ENCODE measurements at regions not wholly inside any gene's neighbourhood (a gene's known extent, or its start where the extent isn't known, plus 50 kb on each side); places are given as distances from the start of the nearest gene placed in this dataset.
"Not testable (repeated sequence)": the region's sequence is repeated elsewhere in the genome, so short reads cannot be mapped to it uniquely, and the experiment has no call there.

- H3K27me3 ChIP-seq = no peaks in the 10 kb centered on the region
- no peak overlapping the region for H3K4me3 ChIP-seq
- no peaks in the 10 kb centered on the region for H3K9me3 ChIP-seq
- no peaks in the 10 kb centered on the region for H3K36me3 ChIP-seq
- intact Hi-C loops (cut with DNase I; ENCODE audit: low total_unique reads) = no loop called here
- no peak for ATAC-seq
- H3K27ac ChIP-seq = peak overlapping the region in 1 of 4 donors; percentile 49
- H3K4me1 ChIP-seq = peaks cover 0 to 14% of the 10 kb centered on the region in 2 donors
- TF ChIP-seq POLR2A (IDR thresholded peaks at IDR 0.05) = no peak
- in situ Hi-C loops (cut with MboI; ENCODE audit: low sequenced_read_pairs in 4 of 4) = loop anchor here in 1 of 4 donors (10.0 kb wide), 1 partner anchor 164 kb away; no protein-coding TSS in a partner anchor
- no peak for DNase-seq
These were observed 54.7 kb upstream of the ARHGEF7 start for GRCh38 chr13:111060237-111060919.

- H3K27me3 ChIP-seq = no peaks in the 10 kb centered on the region
- no peak overlapping the region for H3K4me3 ChIP-seq
- H3K9me3 ChIP-seq = no peaks in the 10 kb centered on the region
- in situ Hi-C loops (cut with MboI; ENCODE audit: low sequenced_read_pairs in 4 of 4) = loop anchor here in 3 of 4 donors (5.0 to 10.0 kb wide), 2 partner anchors 114 to 163 kb away; no protein-coding TSS in a partner anchor
- peaks cover 0 to 12% of the 10 kb centered on the region in 2 donors for H3K4me1 ChIP-seq
- no peak overlapping the region for H3K27ac ChIP-seq
- intact Hi-C loops (cut with DNase I; ENCODE audit: low total_unique reads) = no loop called here
- no peaks in the 10 kb centered on the region for H3K36me3 ChIP-seq
- no peak for ATAC-seq
- no peak for TF ChIP-seq POLR2A (IDR thresholded peaks at IDR 0.05)
- no peak for TF ChIP-seq CTCF (IDR thresholded peaks at IDR 0.05 in 4 of 5, conservative IDR thresholded peaks at IDR 0.05 in 1 of 5)
- no peak for DNase-seq
These were observed 56.2 kb upstream of the ARHGEF7 start for GRCh38 chr13:111058796-111059506.

GRCh38 chr13:111058339-111058738 is 56.8 kb upstream of the ARHGEF7 start:
- H3K27me3 ChIP-seq; ATAC-seq; H3K36me3 ChIP-seq; intact Hi-C loops (cut with DNase I; ENCODE audit: low total_unique reads); H3K9me3 ChIP-seq; H3K4me1 ChIP-seq; DNase-seq; H3K4me3 ChIP-seq; H3K27ac ChIP-seq: not testable (repeated sequence)
- in situ Hi-C loops (cut with MboI; ENCODE audit: low sequenced_read_pairs in 4 of 4) = loop anchor here in 3 of 4 donors (5.0 to 10.0 kb wide), 2 partner anchors 114 to 164 kb away; no protein-coding TSS in a partner anchor

- H3K27me3 ChIP-seq; DNase-seq; intact Hi-C loops (cut with DNase I; ENCODE audit: low total_unique reads); H3K4me1 ChIP-seq; H3K4me3 ChIP-seq; ATAC-seq; H3K36me3 ChIP-seq; H3K27ac ChIP-seq; H3K9me3 ChIP-seq: not testable (repeated sequence)
- in situ Hi-C loops (cut with MboI; ENCODE audit: low sequenced_read_pairs in 4 of 4) = loop anchor here in 2 of 4 donors (10.0 kb wide), 1 partner anchor 107 kb away; no protein-coding TSS in a partner anchor
These were observed 63.3 kb upstream of the ARHGEF7 start for GRCh38 chr13:111051726-111052232.

- ATAC-seq (no peak), DNase-seq (no peak)
- H3K27me3 ChIP-seq = no peaks in the 10 kb centered on the region
- no peak overlapping the region for H3K4me3 ChIP-seq
- no peak for TF ChIP-seq POLR2A (IDR thresholded peaks at IDR 0.05)
- in situ Hi-C loops (cut with MboI; ENCODE audit: low sequenced_read_pairs in 4 of 4) (loop anchor here in 2 of 4 donors (10.0 kb wide), 1 partner anchor 106 kb away; no protein-coding TSS in a partner anchor), intact Hi-C loops (cut with DNase I; ENCODE audit: low total_unique reads) (no loop called here)
- no peak overlapping the region for H3K27ac ChIP-seq
- no peaks in the 10 kb centered on the region for H3K36me3 ChIP-seq
- no peaks in the 10 kb centered on the region for H3K9me3 ChIP-seq
- peaks cover 0 to 14% of the 10 kb centered on the region in 2 donors for H3K4me1 ChIP-seq
These were observed 63.9 kb upstream of the ARHGEF7 start for GRCh38 chr13:111051041-111051725.

GRCh38 chr13:111050539-111050879 is 64.6 kb upstream of the ARHGEF7 start:
- Histone ChIP-seq H3K4me3 (no peak overlapping the region), H3K27me3 (no peaks in the 10 kb centered on the region), H3K27ac (no peak overlapping the region), H3K4me1 (peaks cover 0 to 15% of the 10 kb centered on the region in 2 donors), H3K9me3 (no peaks in the 10 kb centered on the region), H3K36me3 (no peaks in the 10 kb centered on the region)
- intact Hi-C loops (cut with DNase I; ENCODE audit: low total_unique reads) = loop anchor here (1.0 kb wide), 1 partner anchor 106 kb away; no protein-coding TSS in a partner anchor
- DNase-seq (no peak), ATAC-seq (no peak)
- in situ Hi-C loops (cut with MboI; ENCODE audit: low sequenced_read_pairs in 4 of 4) = loop anchor here in 2 of 4 donors (10.0 kb wide), 1 partner anchor 106 kb away; no protein-coding TSS in a partner anchor
- TF ChIP-seq CTCF (IDR thresholded peaks at IDR 0.05 in 4 of 5, conservative IDR thresholded peaks at IDR 0.05 in 1 of 5) (no peak), POLR2A (IDR thresholded peaks at IDR 0.05) (no peak)

Data from gastrocnemius medialis (tissue), 4 donors.